NB4 (cell line): ENCODE measurements at regions not wholly inside any gene's neighbourhood (a gene's known extent, or its start where the extent isn't known, plus 50 kb on each side); places are given as distances from the start of the nearest gene placed in this dataset.
A peak's percentile ranks its signal among the peaks of the same experiment; 100 is the strongest.

Experiments used
- DNase-seq: peaks from one replicate; pipeline ENCODE4 v3.0.0; 2010; ENCODE audit warnings: low read depth
- H3K4me3 ChIP-seq: one replicate; pipeline ENCODE4 v1.5.1; 2011; ENCODE audit warnings: mild to moderate bottlenecking, low read depth, low read length, moderate library complexity
- CTCF ChIP-seq: IDR thresholded peaks from one replicate; pipeline ENCODE4 v1.5.1; 2012; ENCODE audit warnings: low read depth, low read length
- MAX ChIP-seq: IDR thresholded peaks from 2 replicates; pipeline ENCODE4 v1.6.1; 2011; ENCODE audit warnings: low read depth, low read length
- MYC ChIP-seq: IDR thresholded peaks from 2 replicates; pipeline ENCODE4 v1.6.1; 2011; ENCODE audit warnings: low read depth, low read length
- POLR2A ChIP-seq: IDR thresholded peaks from 2 replicates; pipeline ENCODE4 v1.6.1; 2011; ENCODE audit warnings: mild to moderate bottlenecking; ENCODE audit not compliant: insufficient read length; ENCODE audit errors: extremely low read depth

- H3K4me3 ChIP-seq, result no peak overlapping the region
- DNase-seq, result no peak
- TF ChIP-seq POLR2A (no peak), MAX (no peak), MYC (no peak), CTCF (no peak)
Observed at GRCh38 chr2:102940684-102941083, 178.9 kb downstream of the TMEM182 start.

GRCh38 chr2:102942107-102942506 lies 180.3 kb downstream of the TMEM182 start:
- H3K4me3 ChIP-seq, result no peak overlapping the region
- no peak for DNase-seq
- no peak for TF ChIP-seq MAX
- TF ChIP-seq CTCF, result no peak
- TF ChIP-seq POLR2A, result no peak
- TF ChIP-seq MYC, result no peak

- DNase-seq, result no peak
- no peak overlapping the region for H3K4me3 ChIP-seq
- no peak for TF ChIP-seq CTCF
- no peak for TF ChIP-seq MYC
- no peak for TF ChIP-seq MAX
- no peak for TF ChIP-seq POLR2A
Observed at GRCh38 chr2:102943251-102943650, 181.4 kb downstream of the TMEM182 start.

- no peak overlapping the region for H3K4me3 ChIP-seq
- peak; percentile 40 for DNase-seq
- no peak for TF ChIP-seq MYC
- no peak for TF ChIP-seq POLR2A
- no peak for TF ChIP-seq CTCF
- TF ChIP-seq MAX, result no peak
Observed at GRCh38 chr2:102950371-102950946, 188.6 kb downstream of the TMEM182 start.

GRCh38 chr2:102951249-102951648 lies 189.4 kb downstream of the TMEM182 start:
- TF ChIP-seq MAX, result no peak
- no peak for TF ChIP-seq CTCF
- no peak for TF ChIP-seq MYC
- TF ChIP-seq POLR2A, result no peak
- H3K4me3 ChIP-seq, result no peak overlapping the region
- no peak for DNase-seq
